Iris pigment epithelial cell (primary cell): ENCODE measurements at regions not wholly inside any gene's neighbourhood (a gene's known extent, or its start where the extent isn't known, plus 50 kb on each side); places are given as distances from the start of the nearest gene placed in this dataset.
"Not testable (repeated sequence)": the region's sequence is repeated elsewhere in the genome, so short reads cannot be mapped to it uniquely, and the experiment has no call there.

Experiments used
- DNase-seq: peaks from one replicate; pipeline ENCODE4 v3.0.0-alpha.2; 2011; ENCODE audit warnings: low read depth

DNA sequence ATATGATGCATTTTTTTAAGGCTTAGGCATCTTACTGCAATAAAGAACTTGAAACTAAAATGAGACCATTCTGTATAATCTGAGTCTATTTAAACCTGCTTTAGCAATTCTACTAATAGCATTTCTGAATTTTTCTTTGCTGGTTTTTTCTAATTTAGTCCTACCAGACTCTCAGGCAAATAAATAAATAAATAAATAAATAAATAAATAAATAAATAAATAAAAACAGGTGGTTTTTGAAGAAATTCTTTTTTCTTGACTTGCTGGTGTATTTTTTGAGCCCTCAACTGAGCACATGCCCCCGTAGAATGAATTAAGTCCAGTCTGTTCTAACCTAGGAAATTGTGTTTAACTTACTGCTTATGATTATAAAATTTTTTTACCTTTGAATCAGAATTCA, 134.7 kb upstream of the FOXP2 start:
- DNase-seq = no peak

DNA sequence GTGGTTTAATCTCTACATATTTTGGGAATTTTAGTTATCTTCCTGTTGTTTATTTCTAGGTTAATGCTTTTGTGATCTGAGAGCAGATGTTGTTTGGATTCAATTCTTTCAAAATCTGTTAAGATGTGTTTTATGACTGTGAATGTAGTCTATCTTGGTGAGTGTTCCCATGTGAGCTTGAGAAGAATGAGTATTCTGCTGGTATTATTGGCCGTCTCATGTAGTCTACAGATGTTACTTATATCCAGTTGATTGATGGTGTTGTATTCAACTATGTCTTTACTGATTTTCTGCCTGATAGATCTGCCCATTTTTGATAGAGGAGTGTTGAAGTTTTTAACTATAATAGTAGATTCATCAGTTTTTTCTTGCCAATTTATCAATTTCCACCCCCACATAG, 141.4 kb upstream of the FOXP2 start:
- no peak for DNase-seq

- no peak for DNase-seq
Observed at GRCh38 chr7:114269714-114270113, 144.9 kb upstream of the FOXP2 start.

DNA sequence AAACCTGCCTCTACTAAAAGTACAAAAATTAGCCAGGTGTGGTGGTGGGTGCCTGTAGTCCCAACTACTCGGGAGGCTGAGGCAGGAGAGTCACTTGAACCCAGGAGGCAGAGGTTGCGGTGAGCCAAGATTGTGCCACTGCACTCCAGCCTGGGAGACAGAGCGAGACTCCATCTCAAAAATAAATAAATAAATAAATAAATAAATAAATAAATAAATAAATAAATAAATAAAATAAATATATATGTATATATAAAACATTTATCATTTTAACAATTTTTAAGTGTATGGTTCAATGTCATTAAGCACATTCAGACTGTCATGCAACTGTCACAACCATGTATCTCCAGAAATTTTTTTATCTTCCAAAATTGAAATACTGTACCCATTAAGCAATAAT, 147.1 kb upstream of the FOXP2 start:
- not testable (repeated sequence) for DNase-seq

DNA sequence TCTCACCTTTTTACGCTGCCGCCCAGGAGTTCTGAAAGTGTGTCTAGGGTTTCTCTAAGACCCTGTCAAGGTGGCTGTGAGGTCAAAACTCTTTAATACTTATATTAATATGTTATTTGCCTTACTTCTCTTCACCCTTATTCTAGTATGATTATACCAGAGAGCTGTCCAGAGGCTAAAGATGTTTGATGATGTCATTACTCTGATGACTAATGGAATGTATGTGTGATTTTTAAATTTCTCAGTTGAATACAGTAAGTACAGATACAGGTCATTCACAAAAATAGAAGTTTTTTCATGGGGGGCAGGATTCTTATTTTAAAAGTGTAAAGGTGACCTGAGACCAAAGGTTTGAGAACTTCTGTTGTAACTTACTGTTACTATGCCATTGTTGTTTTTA, 150.6 kb upstream of the FOXP2 start:
- peak; percentile 16 for DNase-seq

- DNase-seq = no peak
Observed at GRCh38 chr7:114263219-114263618, 151.4 kb upstream of the FOXP2 start.

- no peak for DNase-seq
Observed at GRCh38 chr7:114255404-114255841, 159.2 kb upstream of the FOXP2 start.

DNA sequence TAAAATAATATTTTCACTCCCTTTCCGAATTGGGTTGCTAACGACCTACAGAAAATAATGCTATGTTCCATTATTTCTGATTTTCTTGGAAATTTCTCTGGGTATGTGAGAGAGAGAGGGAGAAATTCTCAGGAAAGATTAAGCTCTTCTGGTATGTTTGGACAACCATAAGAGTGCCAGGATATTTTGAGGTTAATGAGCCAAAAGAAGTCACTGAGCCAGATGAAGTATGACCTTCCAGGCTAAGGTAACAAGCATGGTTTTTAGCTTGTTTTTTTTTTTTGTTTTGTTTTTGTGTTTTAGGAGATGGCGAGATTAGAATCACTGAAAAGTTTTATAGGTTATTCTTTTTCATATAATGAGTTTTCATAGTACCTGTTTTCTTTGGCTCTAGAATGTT, 171.0 kb upstream of the FOXP2 start:
- DNase-seq = no peak

DNA sequence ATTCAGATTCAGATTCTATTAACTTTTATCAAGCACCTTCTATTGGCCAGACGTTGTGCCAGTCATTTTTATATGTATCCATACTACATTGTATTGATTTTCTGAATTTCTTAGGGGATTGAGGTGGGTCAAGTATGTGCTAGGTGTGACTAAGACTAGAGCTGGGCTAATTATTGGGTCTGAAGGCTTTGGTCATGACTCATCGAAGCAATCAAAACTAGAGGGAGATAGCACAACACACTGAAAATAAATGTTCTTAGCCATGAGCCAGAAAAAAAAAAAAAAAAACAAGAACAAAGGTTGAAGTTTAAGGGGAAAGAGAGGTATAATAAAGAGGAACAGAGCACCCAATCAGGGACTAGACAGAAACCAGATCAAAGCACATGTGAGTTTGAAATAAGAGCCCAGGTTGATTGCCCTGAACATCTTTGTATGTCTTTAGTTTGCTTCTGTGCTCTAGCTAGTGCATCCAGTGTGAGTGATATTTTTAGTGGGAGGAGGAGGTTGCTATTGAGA, 171.6 kb upstream of the FOXP2 start:
- peak; percentile 29 for DNase-seq

GRCh38 chr7:114229246-114229645, 185.4 kb upstream of the FOXP2 start:
- DNase-seq = peak; percentile 63

GRCh38 chr7:114225784-114226183, 188.8 kb upstream of the FOXP2 start:
- DNase-seq = no peak

- no peak for DNase-seq
Observed at GRCh38 chr7:114218283-114218682, 196.3 kb upstream of the FOXP2 start.

DNA sequence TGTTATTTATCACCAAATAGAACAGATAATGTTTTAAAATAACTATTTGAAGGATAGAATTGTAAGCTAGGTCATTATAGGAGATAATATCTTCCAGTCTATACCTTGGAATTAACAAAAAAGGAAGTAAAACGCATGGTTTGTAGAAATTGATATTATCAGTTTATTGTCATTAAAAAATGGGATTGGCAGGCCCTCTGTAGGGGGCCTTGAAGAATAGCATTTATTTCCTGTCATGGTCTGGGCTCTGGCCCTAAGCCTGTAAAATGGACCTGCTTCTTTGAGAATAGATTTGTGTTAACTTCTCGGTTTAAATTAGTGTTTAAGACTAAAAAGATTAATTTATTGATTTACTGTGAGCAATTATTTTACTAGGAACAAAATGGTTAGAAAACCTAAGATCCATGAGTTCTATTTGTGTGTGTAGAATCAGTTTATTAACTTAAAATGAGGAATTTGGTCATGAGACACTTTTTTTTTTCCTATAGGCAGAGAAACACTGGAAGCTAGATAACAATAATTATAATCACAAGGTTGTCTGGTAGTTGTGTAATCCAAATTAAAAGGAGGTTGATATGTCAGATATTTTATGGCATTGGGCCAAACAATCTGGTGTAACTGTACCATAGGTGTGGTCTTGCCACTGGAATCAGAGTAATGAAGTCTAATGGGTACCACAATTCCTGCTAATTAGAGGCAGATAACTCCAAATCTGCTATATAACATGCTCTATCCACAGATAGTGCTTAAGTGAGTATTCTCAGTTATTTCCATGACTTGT, 197.4 kb upstream of the FOXP2 start:
- no peak for DNase-seq

DNA sequence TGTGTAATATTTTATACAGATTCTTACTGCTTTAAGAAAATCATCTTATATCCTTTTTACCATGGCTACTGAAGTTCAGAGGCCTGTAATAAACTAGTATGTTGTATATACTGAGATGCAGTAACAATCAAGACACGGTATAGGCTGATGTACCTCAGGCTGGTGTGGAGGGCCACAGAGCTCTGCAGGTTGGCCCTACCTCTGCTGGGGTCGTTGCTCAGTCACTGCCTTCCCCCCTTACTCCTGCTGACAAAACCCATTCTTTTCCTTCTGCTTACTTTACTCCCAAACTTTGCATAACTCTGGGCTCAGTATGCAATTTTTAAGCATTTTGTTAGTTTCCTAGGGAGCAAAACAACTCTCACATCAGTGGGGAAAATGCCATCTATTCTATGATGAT, 200.1 kb upstream of the FOXP2 start:
- DNase-seq = no peak

DNA sequence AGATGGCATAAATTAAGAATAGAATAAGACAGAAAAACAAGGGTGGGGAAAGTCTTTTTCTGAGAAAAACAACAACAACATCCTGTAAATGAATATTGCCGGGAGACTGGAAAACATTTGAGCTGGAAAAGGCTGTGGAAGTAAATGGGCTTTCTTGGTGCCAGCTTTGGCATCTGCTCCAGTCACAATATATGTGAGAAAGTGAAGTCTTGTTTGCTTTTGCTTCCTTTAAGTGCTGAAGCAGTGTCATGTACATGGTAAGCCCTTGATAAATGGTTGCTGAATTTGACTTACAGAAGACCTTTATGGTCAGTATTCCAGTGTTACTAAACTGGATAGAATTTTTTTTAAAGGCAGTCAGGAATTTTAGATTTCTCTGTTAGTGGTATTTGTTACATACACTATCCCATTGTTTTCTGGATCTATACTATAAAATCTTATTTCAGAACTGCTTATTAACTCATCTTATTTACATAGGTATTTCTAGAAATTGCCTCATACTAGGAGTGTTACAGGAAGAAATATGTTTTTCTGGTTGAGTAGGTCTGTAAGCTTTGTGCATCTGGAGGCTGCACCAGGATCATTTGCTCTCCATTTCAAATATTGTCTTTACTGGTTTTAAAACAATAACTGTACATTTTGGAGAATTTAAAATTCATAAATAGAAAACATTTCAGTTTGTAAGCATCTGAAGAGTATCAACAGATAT, 201.7 kb upstream of the FOXP2 start:
- no peak for DNase-seq

DNA sequence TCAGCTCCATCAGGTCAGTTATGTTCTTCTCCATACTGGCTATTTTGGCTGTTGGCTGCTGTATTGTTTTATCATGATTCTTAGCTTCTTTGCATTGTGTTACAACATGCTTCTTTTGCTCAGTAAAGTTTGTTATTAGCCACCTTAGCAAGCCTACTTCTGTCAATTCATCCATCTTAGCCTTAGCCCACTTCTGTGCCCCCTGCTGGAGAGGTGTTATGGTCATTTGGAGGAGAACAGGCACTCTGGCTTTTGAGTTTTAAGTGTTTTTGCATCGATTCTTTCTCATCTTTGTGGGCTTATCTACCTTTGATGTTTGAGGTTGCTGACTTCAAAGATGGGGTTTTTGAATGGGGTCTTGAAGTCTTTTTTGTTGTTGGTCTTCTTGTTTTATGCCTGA, 204.6 kb upstream of the FOXP2 start:
- DNase-seq = no peak

DNA sequence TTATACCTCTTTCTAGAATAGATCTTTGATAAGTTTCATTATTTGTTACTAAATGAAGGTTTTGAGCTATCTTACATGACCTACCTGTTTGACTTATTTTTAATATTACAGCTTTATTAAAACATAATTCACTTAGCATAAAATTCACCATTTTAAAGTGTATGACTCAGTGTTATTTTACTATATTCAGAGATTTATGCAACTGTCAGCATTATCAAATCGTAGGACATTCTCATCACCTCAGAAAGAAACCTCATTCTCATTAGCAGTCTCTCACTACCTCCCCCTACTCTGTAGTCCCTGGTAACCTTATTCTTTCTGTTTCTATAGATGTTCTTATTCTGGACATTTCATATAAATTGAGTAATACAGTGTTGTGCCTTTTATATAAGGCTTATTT, 207.9 kb upstream of the FOXP2 start:
- no peak for DNase-seq

GRCh38 chr7:114196517-114196916, 218.1 kb upstream of the FOXP2 start:
- DNase-seq = no peak

GRCh38 chr7:114190387-114190786, 224.2 kb upstream of the FOXP2 start:
- DNase-seq = no peak

- no peak for DNase-seq
Observed at GRCh38 chr7:114183311-114184088, 231.1 kb upstream of the FOXP2 start.

GRCh38 chr7:114182837-114183236, 231.8 kb upstream of the FOXP2 start:
- DNase-seq = peak; percentile 7

DNA sequence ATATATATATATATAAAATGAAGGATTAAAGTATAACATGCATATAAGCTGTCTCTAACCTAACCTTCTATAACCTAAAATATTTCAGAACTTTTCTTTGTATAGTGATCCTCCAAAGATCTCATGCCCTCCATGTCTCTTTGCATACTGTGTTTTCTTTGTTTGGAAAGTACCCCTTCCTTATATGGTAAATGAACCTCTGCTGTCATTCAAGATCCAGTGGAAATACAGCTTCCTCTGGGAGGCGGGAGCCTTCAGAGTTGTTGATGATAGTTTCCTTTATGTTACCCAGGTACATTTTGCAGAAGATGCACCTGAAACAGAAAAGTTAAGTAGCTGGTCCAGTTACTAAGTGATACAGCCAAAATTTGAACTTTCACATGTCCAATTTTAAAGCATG, 233.3 kb upstream of the FOXP2 start:
- no peak for DNase-seq
